Stimulated activated CD4-positive, alpha-beta T cell treated with anti-CD3 and anti-CD28 coated beads, TNF-alpha, amount 100 ng/mL, for 4 hours (primary cell): ENCODE measurements at regions not wholly inside any gene's neighbourhood (a gene's known extent, or its start where the extent isn't known, plus 50 kb on each side); places are given as distances from the start of the nearest gene placed in this dataset.

Experiments used
- DNase-seq, 3 experiments: peaks; one replicate each; pipeline ENCODE4 v3.0.0-alpha.2; 2020; ENCODE audit warnings: low read depth in 3 of 3

- DNase-seq = no peak
Measured at GRCh38 chr6:140130074-140130473, 755.6 kb upstream of the CITED2 start.

GRCh38 chr6:140124498-140124897 lies 750.0 kb upstream of the CITED2 start:
- DNase-seq = no peak

GRCh38 chr6:140108167-140108566 lies 733.7 kb upstream of the CITED2 start:
- DNase-seq = no peak

- DNase-seq = no peak
Measured at GRCh38 chr6:140107216-140107615, 732.8 kb upstream of the CITED2 start.

GRCh38 chr6:140105857-140106256 lies 731.4 kb upstream of the CITED2 start:
- no peak for DNase-seq

- no peak for DNase-seq
Measured at GRCh38 chr6:140105241-140105640, 730.8 kb upstream of the CITED2 start.

GRCh38 chr6:140101818-140102217 lies 727.4 kb upstream of the CITED2 start:
- DNase-seq = no peak

GRCh38 chr6:140101367-140101766 lies 726.9 kb upstream of the CITED2 start:
- DNase-seq = no peak

GRCh38 chr6:140095532-140095931 lies 721.1 kb upstream of the CITED2 start:
- no peak for DNase-seq

- no peak for DNase-seq
Measured at GRCh38 chr6:140091895-140092294, 717.4 kb upstream of the CITED2 start.

- no peak for DNase-seq
Measured at GRCh38 chr6:140090871-140091270, 716.4 kb upstream of the CITED2 start.

- no peak for DNase-seq
Measured at GRCh38 chr6:140083375-140083774, 708.9 kb upstream of the CITED2 start.

- DNase-seq = no peak
Measured at GRCh38 chr6:140082867-140083297, 708.4 kb upstream of the CITED2 start.

GRCh38 chr6:140079328-140079727 lies 704.9 kb upstream of the CITED2 start:
- DNase-seq = no peak

GRCh38 chr6:140078561-140079125 lies 704.2 kb upstream of the CITED2 start:
- DNase-seq = no peak

- DNase-seq = no peak
Measured at GRCh38 chr6:140077827-140078560, 703.5 kb upstream of the CITED2 start.

GRCh38 chr6:140076105-140076504 lies 701.7 kb upstream of the CITED2 start:
- DNase-seq = no peak

GRCh38 chr6:140073456-140073855 lies 699.0 kb upstream of the CITED2 start:
- no peak for DNase-seq

GRCh38 chr6:140071601-140072062 lies 697.2 kb upstream of the CITED2 start:
- DNase-seq = no peak

GRCh38 chr6:140070846-140071473 lies 696.5 kb upstream of the CITED2 start:
- no peak for DNase-seq

GRCh38 chr6:140069576-140069975 lies 695.1 kb upstream of the CITED2 start:
- no peak for DNase-seq

- no peak for DNase-seq
Measured at GRCh38 chr6:140068801-140069200, 694.4 kb upstream of the CITED2 start.

GRCh38 chr6:140064366-140064765 lies 689.9 kb upstream of the CITED2 start:
- no peak for DNase-seq
